ENCODE measurements at regions not wholly inside any gene's neighbourhood (a gene's known extent, or its start where the extent isn't known, plus 50 kb on each side); places are given as distances from the start of the nearest gene placed in this dataset.

- peaks cover 11% of the 10 kb centered on the region for H3K27me3 ChIP-seq
- no peak for TF ChIP-seq CTCF (IDR thresholded peaks at IDR 0.05)
- peaks cover 0 to 3% of the 10 kb centered on the region in 2 experiments for H3K4me1 ChIP-seq (ENCODE audit: control insufficient read depth in 1 of 2, insufficient read depth in 1 of 2, low read depth in 1 of 2, low read length in 1 of 2)
- no peaks in the 10 kb centered on the region for H3K9me3 ChIP-seq
- H3K27ac ChIP-seq, result no peak overlapping the region
- no peaks in the 10 kb centered on the region for H3K36me3 ChIP-seq
- no peak overlapping the region for H3K4me3 ChIP-seq (ENCODE audit: low read depth in 1 of 2, low read length in 1 of 2)
Measured at GRCh38 chr6:156017838-156018237, 562.2 kb upstream of the NOX3 start.

GRCh38 chr6:156016186-156016976 lies 560.7 kb upstream of the NOX3 start:
- Histone ChIP-seq H3K36me3 (no peaks in the 10 kb centered on the region), H3K4me3 (ENCODE audit: low read depth in 1 of 2, low read length in 1 of 2) (no peak overlapping the region), H3K9me3 (no peaks in the 10 kb centered on the region), H3K4me1 (ENCODE audit: control insufficient read depth in 1 of 2, insufficient read depth in 1 of 2, low read depth in 1 of 2, low read length in 1 of 2) (peaks cover 0 to 3% of the 10 kb centered on the region in 2 experiments), H3K27me3 (peaks cover 11% of the 10 kb centered on the region), H3K27ac (no peak overlapping the region)
- TF ChIP-seq CTCF (IDR thresholded peaks at IDR 0.05), result no peak

GRCh38 chr6:156013155-156013554 lies 557.5 kb upstream of the NOX3 start:
- Histone ChIP-seq H3K4me3 (ENCODE audit: low read depth in 1 of 2, low read length in 1 of 2) (no peak overlapping the region), H3K27ac (no peak overlapping the region)

GRCh38 chr6:156009656-156010055 lies 554.0 kb upstream of the NOX3 start:
- Histone ChIP-seq H3K27me3 (peaks cover 11% of the 10 kb centered on the region), H3K9me3 (no peaks in the 10 kb centered on the region), H3K36me3 (no peaks in the 10 kb centered on the region), H3K4me1 (ENCODE audit: control insufficient read depth in 1 of 2, insufficient read depth in 1 of 2, low read depth in 1 of 2, low read length in 1 of 2) (peaks cover 0 to 3% of the 10 kb centered on the region in 2 experiments), H3K4me3 (ENCODE audit: low read depth in 1 of 2, low read length in 1 of 2) (no peak overlapping the region), H3K27ac (no peak overlapping the region)
- no peak for TF ChIP-seq CTCF (IDR thresholded peaks at IDR 0.05)

More at GRCh38 chr6:156013155-156013554, 557.5 kb upstream of the NOX3 start:
- H3K27me3 ChIP-seq, result peaks cover 11% of the 10 kb centered on the region
- no peaks in the 10 kb centered on the region for H3K9me3 ChIP-seq
- TF ChIP-seq CTCF (IDR thresholded peaks at IDR 0.05), result no peak
- no peaks in the 10 kb centered on the region for H3K36me3 ChIP-seq
- H3K4me1 ChIP-seq (ENCODE audit: control insufficient read depth in 1 of 2, insufficient read depth in 1 of 2, low read depth in 1 of 2, low read length in 1 of 2), result peaks cover 0 to 3% of the 10 kb centered on the region in 2 experiments

- H3K27me3 ChIP-seq, result no peaks in the 10 kb centered on the region
- no peak for TF ChIP-seq CTCF (IDR thresholded peaks at IDR 0.05)
- H3K36me3 ChIP-seq, result no peaks in the 10 kb centered on the region
- no peaks in the 10 kb centered on the region for H3K9me3 ChIP-seq
- H3K27ac ChIP-seq, result no peak overlapping the region
- H3K4me1 ChIP-seq (ENCODE audit: control insufficient read depth in 1 of 2, insufficient read depth in 1 of 2, low read depth in 1 of 2, low read length in 1 of 2), result no peaks in the 10 kb centered on the region
- H3K4me3 ChIP-seq (ENCODE audit: low read depth in 1 of 2, low read length in 1 of 2), result no peak overlapping the region
Measured at GRCh38 chr6:156004796-156005195, 549.2 kb upstream of the NOX3 start.
